Smooth muscle cell (in vitro differentiated cells): ENCODE measurements at regions not wholly inside any gene's neighbourhood (a gene's known extent, or its start where the extent isn't known, plus 50 kb on each side); places are given as distances from the start of the nearest gene placed in this dataset.

ENCODE experiments used
- DNase-seq: peaks from one replicate; lab custom pipeline; 2025; ENCODE audit not compliant: unreplicated experiment; lab: John Stamatoyannopoulos, UW
- H2AFZ ChIP-seq: fragments of 200-600 bp; sonication (generic); 2 replicates; pipeline ENCODE4 v1.6.0; 2016; ENCODE audit warnings: antibody characterized with exemption, low read depth, mild to moderate bottlenecking
- H3F3A ChIP-seq: fragments of 200-600 bp; sonication (generic); 2 replicates; pipeline ENCODE4 v1.6.0; 2017; ENCODE audit warnings: antibody characterized with exemption, low read depth
- H3K27ac ChIP-seq: fragments of 200-600 bp; sonication (generic); 2 replicates; pipeline ENCODE4 v1.5.1; 2016; ENCODE audit warnings: low read depth, mild to moderate bottlenecking
- H3K27me3 ChIP-seq: fragments of 200-600 bp; sonication (generic); 2 replicates; pipeline ENCODE4 v1.6.1; 2016; ENCODE audit warnings: low read depth, mild to moderate bottlenecking
- H3K36me3 ChIP-seq: fragments of 200-600 bp; sonication (generic); 2 replicates; pipeline ENCODE4 v1.5.1; 2016; ENCODE audit warnings: low read depth
- H3K4me1 ChIP-seq: fragments of 200-600 bp; sonication (generic); 2 replicates; pipeline ENCODE4 v1.5.1; 2016; ENCODE audit warnings: low read depth
- H3K4me2 ChIP-seq: fragments of 200-600 bp; sonication (generic); 2 replicates; pipeline ENCODE4 v1.6.0; 2016; ENCODE audit warnings: mild to moderate bottlenecking
- H3K4me3 ChIP-seq: fragments of 200-600 bp; sonication (generic); 2 replicates; pipeline ENCODE4 v1.5.1; 2016; ENCODE audit warnings: mild to moderate bottlenecking
- H3K79me2 ChIP-seq: fragments of 200-600 bp; sonication (generic); 2 replicates; pipeline ENCODE4 v1.6.0; 2016; ENCODE audit warnings: low read depth, mild to moderate bottlenecking
- H3K9ac ChIP-seq: fragments of 200-600 bp; sonication (generic); 2 replicates; pipeline ENCODE4 v1.6.0; 2016; ENCODE audit warnings: low read depth
- H3K9me3 ChIP-seq: fragments of 200-600 bp; sonication (generic); replicated peaks from 2 replicates; pipeline ENCODE4 v1.5.1; 2016; ENCODE audit warnings: low read depth
- H4K20me1 ChIP-seq: fragments of 200-600 bp; sonication (generic); 2 replicates; pipeline ENCODE4 v1.6.0; 2016; ENCODE audit warnings: low read depth
- WGBS: methylation state at CpG from one replicate; pipeline ENCODE4 v1.1.7; 2016; ENCODE audit warnings: low lambda C conversion rate; 5-methylcytosine and 5-hydroxymethylcytosine counted together
- TF ChIP-seq, protein P1 (sequence below): fragments of 200-600 bp; sonication (generic); IDR thresholded peaks from 2 replicates; pipeline ENCODE4 v1.5.1; 2017; ENCODE audit warnings: borderline replicate concordance, mild to moderate bottlenecking, antibody characterized with exemption; ENCODE audit not compliant: insufficient read depth, poor library complexity, severe bottlenecking

DNA sequence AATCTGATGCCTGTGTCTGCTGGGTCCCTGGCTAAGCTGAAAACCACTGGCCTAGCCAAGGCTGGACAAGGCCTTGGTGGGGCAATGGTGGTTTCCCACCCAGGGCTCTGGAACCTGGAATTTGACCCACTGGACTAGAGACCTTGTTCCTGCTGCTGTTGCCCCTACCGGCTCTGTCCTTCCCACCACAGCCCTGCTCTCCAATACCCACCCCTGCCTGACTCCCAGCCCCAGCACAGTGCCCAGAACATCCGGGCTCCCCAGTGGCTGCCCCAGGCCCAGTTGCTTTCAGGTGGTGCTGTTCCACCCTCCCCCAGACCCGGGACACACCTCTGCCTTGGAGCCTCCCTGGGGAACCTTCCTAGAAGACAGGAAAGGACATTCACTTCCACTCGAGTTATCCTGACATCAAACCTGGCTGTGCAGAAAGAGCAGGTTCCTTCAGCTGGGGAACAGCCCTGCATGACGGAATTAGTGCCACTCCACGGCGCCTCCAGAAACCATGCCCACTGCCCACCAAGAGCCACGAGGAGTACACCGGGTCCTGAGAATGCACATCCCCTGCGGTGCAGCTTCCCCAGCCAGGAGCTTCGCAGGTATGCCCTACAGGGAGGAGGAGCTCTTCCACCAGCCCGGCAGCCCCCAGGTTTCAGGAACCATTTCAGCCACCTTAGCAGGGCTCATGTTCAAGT is 152.8 kb downstream of the OAT start:
- Histone ChIP-seq H3K4me2 (no peak overlapping the region), H3K79me2 (no peaks in the 10 kb centered on the region), H3F3A (no peaks in the 10 kb centered on the region), H4K20me1 (no peaks in the 10 kb centered on the region), H3K4me1 (no peaks in the 10 kb centered on the region), H3K36me3 (no peaks in the 10 kb centered on the region), H3K9me3 (no peaks in the 10 kb centered on the region), H2AFZ (no peak overlapping the region), H3K4me3 (no peak overlapping the region), H3K27ac (no peak overlapping the region), H3K27me3 (no peaks in the 10 kb centered on the region), H3K9ac (no peak overlapping the region)
- DNase-seq = no peak
- TF ChIP-seq, protein P1, sequence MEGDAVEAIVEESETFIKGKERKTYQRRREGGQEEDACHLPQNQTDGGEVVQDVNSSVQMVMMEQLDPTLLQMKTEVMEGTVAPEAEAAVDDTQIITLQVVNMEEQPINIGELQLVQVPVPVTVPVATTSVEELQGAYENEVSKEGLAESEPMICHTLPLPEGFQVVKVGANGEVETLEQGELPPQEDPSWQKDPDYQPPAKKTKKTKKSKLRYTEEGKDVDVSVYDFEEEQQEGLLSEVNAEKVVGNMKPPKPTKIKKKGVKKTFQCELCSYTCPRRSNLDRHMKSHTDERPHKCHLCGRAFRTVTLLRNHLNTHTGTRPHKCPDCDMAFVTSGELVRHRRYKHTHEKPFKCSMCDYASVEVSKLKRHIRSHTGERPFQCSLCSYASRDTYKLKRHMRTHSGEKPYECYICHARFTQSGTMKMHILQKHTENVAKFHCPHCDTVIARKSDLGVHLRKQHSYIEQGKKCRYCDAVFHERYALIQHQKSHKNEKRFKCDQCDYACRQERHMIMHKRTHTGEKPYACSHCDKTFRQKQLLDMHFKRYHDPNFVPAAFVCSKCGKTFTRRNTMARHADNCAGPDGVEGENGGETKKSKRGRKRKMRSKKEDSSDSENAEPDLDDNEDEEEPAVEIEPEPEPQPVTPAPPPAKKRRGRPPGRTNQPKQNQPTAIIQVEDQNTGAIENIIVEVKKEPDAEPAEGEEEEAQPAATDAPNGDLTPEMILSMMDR = no peak
- 95% methylated on average over 12 of the region's 12 CpGs for WGBS

DNA sequence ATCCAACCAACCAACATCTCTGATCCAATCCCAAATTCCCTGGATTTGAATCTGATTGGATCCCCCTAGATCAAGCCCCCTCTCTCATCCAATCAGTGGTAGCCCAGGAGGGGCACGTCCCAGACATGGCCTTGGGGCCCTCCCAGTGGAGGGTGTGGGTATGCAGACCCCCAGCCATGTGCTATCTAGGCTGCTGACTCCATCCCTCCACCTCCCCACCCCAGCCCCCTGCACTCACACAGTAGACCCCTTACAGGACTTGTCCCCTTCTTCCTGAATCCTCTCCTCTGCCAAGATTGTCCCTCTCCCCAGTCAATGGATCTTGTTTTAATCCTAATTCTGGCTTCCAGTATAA is 153.4 kb downstream of the OAT start:
- no peaks in the 10 kb centered on the region for H3K9me3 ChIP-seq
- no peak for DNase-seq
- H3F3A ChIP-seq = no peaks in the 10 kb centered on the region
- TF ChIP-seq, protein P1 = no peak
- no peak overlapping the region for H2AFZ ChIP-seq
- H4K20me1 ChIP-seq = no peaks in the 10 kb centered on the region
- no peaks in the 10 kb centered on the region for H3K27me3 ChIP-seq
- no peak overlapping the region for H3K4me2 ChIP-seq
- H3K27ac ChIP-seq = no peak overlapping the region
- no peaks in the 10 kb centered on the region for H3K36me3 ChIP-seq
- no peaks in the 10 kb centered on the region for H3K79me2 ChIP-seq
- no peak overlapping the region for H3K9ac ChIP-seq
- no peaks in the 10 kb centered on the region for H3K4me1 ChIP-seq
- H3K4me3 ChIP-seq = no peak overlapping the region
- 88% methylated on average over 1 of the region's 1 CpG for WGBS

DNA sequence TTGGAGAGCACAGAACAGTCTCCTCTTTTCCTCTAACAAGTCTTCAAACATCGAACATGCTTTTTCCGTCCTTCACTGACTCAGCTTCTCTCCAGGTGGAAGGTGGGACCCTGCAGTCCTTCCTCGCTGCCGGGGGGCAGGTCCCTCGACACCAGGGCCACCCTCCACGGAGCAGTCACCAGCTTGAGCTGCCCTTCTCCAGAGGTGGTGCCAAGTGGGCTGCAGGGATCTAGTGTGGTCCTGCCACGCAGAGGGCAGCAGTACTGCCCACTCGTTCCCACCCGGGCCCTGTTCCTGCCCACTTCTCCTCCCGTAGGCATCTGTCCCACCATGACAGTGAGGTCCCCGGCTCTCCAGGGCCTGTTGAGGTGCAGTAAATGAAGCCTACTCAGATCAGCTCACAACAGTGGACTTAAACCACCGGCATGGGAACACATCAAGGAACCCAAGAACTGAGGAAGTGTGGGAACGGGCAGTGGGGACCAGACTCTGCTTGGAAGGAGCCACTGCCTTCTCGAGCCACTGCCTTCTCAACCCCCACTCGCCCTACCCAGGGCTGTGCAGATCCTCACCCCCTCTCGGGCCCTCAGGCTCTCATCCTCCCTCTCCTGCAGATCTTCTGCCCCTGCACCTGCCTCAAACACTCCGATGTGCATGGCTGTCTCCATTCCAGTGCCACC is 153.9 kb downstream of the OAT start:
- H3K4me2 ChIP-seq = no peak overlapping the region
- H3K9me3 ChIP-seq = no peaks in the 10 kb centered on the region
- no peaks in the 10 kb centered on the region for H3K79me2 ChIP-seq
- WGBS = 95% methylated on average over 15 of the region's 17 CpGs
- no peaks in the 10 kb centered on the region for H3K27me3 ChIP-seq
- no peak overlapping the region for H3K9ac ChIP-seq
- H3K36me3 ChIP-seq = no peaks in the 10 kb centered on the region
- H3K27ac ChIP-seq = no peak overlapping the region
- H3K4me3 ChIP-seq = no peak overlapping the region
- H3F3A ChIP-seq = no peaks in the 10 kb centered on the region
- H3K4me1 ChIP-seq = no peaks in the 10 kb centered on the region
- no peak for DNase-seq
- no peak overlapping the region for H2AFZ ChIP-seq
- TF ChIP-seq, protein P1 = no peak
- H4K20me1 ChIP-seq = no peaks in the 10 kb centered on the region

DNA sequence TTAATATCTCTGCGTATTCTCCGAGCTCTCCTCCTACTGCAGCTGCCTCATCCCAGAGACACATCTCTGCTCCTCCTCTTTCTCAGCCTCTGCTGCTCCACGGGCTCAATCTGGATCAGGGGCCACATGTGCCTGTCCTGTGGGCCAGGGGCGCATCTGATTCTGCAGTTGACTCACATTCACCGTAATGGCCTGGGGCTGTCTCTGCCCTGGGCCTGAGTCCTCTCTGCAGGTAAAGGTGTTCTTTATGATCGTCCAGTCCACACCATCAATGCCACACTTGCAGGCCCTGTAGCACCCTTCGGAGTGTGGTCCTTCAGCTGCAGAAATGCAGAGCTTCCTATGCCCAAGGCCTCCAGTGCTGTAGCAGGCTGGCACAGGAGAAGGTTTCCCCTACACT is 154.5 kb downstream of the OAT start:
- Histone ChIP-seq H3K79me2 (no peaks in the 10 kb centered on the region), H3K4me2 (no peak overlapping the region), H2AFZ (no peak overlapping the region), H3K4me1 (no peaks in the 10 kb centered on the region), H3K4me3 (no peak overlapping the region), H3K9me3 (no peaks in the 10 kb centered on the region), H4K20me1 (no peaks in the 10 kb centered on the region), H3K27ac (no peak overlapping the region), H3K9ac (no peak overlapping the region), H3K27me3 (no peaks in the 10 kb centered on the region), H3F3A (no peaks in the 10 kb centered on the region), H3K36me3 (no peaks in the 10 kb centered on the region)
- TF ChIP-seq, protein P1 = no peak
- no peak for DNase-seq
- 94% methylated on average over 7 of the region's 7 CpGs for WGBS
